K562 (cell line): ENCODE measurements at regions not wholly inside any gene's neighbourhood (a gene's known extent, or its start where the extent isn't known, plus 50 kb on each side); places are given as distances from the start of the nearest gene placed in this dataset.

ENCODE experiments used
- ATF1 ChIP-seq, 2 experiments: fragments of 450-650 bp in 1 of 2; IDR thresholded peaks; 2 replicates each; pipeline ENCODE4 v1.6.1; 2016; ENCODE audit warnings: missing compliant biosample characterization in 1 of 2, missing genetic modification characterization in 1 of 2
- GATAD2B ChIP-seq: fragments of 450-650 bp; IDR thresholded peaks from 2 replicates; pipeline ENCODE4 v1.6.1; 2017; ENCODE audit warnings: mild to moderate bottlenecking, borderline replicate concordance
- ZBTB7A ChIP-seq: IDR thresholded peaks from 2 replicates; pipeline ENCODE4 v1.6.1; 2011; ENCODE audit warnings: low read depth, mild to moderate bottlenecking, low read length, moderate library complexity, borderline replicate concordance; ENCODE audit not compliant: control insufficient read depth
- TF ChIP-seq, protein P1 (sequence below), 3 experiments: IDR thresholded peaks in 2 of 3; conservative IDR thresholded peaks in 1 of 3; 2 replicates each; pipeline ENCODE4 v1.5.1; 2011 to 2012; ENCODE audit warnings: low read length in 3 of 3, mild to moderate bottlenecking in 3 of 3, control low read depth in 2 of 3, improper control_type of control experiment in 1 of 3, inconsistent platforms in 1 of 3, low read depth in 1 of 3, mixed read lengths in 1 of 3, moderate library complexity in 1 of 3; ENCODE audit not compliant: insufficient read depth in 2 of 3

DNA sequence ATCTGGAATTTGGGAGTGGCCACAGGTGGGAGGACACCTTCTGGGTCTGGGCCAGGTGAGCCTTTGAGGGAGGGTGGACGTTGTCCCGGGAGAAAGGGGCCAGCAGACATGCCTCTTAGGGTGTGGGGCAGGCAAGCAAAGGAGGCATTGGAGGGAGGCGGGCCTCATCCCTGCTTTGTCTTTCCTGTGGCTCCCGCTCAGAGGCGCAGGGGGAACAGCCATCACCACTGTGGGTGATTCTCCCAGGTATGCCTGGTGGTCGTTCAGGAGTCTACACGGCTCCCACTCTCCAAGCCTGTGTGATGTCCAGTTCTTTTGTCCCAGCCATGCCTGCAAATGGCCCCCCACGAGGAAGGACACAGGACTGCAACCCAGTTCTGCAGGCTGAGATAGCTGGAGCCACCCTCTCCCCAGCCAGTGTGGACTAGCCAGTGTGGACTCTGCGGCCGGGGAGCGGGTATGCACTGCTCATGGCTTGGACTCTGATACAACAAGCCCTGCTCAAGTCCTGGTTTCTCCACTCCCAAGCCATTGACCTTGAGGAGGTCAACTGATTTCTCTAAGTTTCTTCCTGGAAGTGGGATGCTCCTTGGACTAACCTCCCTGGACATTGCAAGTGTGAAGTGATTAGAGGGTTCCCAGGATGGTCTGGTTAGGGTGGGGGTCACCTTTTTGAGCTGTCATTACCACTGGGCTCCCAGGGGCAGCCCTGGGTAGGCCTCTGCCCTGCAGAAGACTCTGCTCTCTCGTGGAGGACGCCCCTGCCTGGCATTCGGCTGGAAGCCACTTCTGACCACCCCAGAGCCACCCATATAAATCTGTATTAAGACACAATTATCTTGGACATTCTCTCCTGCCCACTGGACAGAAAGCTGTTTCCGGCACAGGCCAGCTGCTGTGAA, 1151.2 kb downstream of the BRD1 start:
- TF ChIP-seq, protein P1, sequence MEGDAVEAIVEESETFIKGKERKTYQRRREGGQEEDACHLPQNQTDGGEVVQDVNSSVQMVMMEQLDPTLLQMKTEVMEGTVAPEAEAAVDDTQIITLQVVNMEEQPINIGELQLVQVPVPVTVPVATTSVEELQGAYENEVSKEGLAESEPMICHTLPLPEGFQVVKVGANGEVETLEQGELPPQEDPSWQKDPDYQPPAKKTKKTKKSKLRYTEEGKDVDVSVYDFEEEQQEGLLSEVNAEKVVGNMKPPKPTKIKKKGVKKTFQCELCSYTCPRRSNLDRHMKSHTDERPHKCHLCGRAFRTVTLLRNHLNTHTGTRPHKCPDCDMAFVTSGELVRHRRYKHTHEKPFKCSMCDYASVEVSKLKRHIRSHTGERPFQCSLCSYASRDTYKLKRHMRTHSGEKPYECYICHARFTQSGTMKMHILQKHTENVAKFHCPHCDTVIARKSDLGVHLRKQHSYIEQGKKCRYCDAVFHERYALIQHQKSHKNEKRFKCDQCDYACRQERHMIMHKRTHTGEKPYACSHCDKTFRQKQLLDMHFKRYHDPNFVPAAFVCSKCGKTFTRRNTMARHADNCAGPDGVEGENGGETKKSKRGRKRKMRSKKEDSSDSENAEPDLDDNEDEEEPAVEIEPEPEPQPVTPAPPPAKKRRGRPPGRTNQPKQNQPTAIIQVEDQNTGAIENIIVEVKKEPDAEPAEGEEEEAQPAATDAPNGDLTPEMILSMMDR (IDR thresholded peaks at IDR 0.05 in 2 of 3, conservative IDR thresholded peaks at IDR 0.05 in 1 of 3; ENCODE audit: insufficient read depth in 2 of 3, low read depth in 1 of 3, low read length in 3 of 3), result no peak
- TF ChIP-seq GATAD2B (no peak), ATF1 (CRISPR knock-in tag; IDR thresholded peaks at IDR 0.05) (no peak), ATF1 (tag; IDR thresholded peaks at IDR 0.05) (no peak), ZBTB7A (no peak)
